ENCODE measurements at regions not wholly inside any gene's neighbourhood (a gene's known extent, or its start where the extent isn't known, plus 50 kb on each side); places are given as distances from the start of the nearest gene placed in this dataset.
A peak's percentile ranks its signal among the peaks of the same experiment; 100 is the strongest.

DNA sequence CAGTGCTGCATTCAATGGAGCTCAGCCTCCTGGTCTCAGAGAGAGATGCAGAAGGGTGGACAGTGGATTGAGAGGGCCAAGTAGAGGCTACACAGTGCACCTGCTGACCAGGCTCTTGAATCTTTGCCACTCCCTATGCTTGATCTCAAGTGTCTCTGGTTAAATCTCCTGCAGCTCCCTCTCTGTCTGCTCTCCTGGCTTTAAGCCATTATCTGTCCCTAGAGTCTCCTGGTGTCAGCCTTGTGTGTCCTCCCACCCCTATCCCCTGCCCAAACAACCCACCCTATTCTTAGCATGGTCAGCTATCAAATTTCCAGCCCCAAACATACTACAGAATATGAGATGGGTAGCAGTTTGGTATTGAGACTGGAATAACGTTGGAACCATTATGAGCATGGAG is 479.3 kb upstream of the CELF2 start:
- DNase-seq (ENCODE audit: low read depth, low spot score), result no peak

GRCh38 chr10:10540398-10540797 is 477.3 kb upstream of the CELF2 start:
- DNase-seq (ENCODE audit: low read depth, low spot score), result no peak

DNA sequence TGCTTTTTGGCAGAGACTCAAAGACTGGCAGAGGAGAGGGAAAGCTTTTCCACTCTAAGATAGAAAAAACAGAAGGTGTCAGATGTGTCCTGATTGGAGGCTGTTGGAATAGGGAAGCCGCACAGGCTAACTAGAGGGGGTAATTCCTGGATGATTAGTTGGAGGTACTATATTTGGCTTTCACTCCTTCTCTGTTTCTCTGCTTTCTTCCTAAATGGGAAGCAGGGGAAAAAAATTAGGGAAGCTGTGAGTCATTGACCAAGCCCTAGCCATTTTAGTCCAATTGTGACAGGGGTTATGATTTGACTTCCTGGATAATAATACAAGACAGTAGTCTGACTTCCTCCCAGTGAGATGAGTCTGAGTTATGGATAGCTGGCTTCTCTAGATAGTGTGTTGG is 475.2 kb upstream of the CELF2 start:
- DNase-seq (ENCODE audit: low read depth, low spot score), result no peak

GRCh38 chr10:10544890-10545289 is 472.8 kb upstream of the CELF2 start:
- DNase-seq (ENCODE audit: low read depth, low spot score), result no peak

GRCh38 chr10:10545771-10546170 is 471.9 kb upstream of the CELF2 start:
- DNase-seq (ENCODE audit: low read depth, low spot score), result no peak

DNA sequence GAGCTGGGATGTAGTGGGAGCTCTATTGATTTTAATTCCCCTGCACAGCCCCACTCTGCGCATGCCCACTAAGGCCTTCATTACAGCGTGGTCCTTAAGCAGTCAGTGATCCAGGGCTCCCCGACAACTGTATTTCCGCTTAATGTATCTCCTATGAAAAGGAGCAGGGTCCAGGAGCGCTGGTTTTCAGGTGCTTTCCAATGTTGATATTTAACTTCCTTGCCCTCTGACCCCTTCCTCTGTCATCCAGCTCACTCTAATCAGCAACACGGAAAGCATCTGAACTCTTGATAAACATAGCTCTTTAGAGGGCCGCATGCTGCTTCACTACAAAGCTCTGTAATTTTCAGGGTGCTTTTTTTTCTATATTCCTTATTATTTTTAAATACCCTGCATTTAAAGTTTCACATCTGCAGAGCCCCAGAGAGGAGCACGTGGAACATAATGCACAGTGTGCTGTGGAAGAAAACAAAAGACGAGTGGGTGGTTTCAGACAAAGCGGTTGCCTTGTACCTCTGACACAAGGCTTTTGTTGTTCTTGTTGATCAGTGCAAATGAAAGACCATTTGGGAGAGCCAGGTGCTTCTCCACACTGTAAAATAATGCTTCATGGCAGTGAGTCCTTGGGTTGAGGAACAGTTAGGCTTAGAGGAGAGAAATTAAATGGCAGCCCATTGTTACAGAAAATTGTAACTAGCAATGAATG is 465.9 kb upstream of the CELF2 start:
- DNase-seq (ENCODE audit: low read depth, low spot score), result no peak

DNA sequence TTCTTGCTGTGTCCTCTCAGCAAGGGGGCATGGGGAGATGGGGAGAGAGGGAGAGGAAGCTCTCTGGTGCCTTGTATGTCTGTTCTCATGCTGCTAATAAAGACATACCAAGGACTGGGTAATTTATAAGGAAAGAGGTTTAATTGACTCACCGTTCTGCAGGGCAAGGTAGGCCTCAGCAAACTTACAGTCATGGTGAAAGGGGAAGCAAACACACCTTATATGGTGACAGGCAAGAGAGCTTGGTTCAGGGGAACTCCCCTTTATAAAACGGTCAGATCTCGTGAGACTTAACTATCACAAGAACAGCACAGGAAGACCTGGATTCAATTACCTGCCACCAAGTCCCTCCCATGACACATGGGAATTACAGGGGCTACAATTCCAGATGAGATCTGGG is 464.7 kb upstream of the CELF2 start:
- DNase-seq (ENCODE audit: low read depth, low spot score), result no peak

DNA sequence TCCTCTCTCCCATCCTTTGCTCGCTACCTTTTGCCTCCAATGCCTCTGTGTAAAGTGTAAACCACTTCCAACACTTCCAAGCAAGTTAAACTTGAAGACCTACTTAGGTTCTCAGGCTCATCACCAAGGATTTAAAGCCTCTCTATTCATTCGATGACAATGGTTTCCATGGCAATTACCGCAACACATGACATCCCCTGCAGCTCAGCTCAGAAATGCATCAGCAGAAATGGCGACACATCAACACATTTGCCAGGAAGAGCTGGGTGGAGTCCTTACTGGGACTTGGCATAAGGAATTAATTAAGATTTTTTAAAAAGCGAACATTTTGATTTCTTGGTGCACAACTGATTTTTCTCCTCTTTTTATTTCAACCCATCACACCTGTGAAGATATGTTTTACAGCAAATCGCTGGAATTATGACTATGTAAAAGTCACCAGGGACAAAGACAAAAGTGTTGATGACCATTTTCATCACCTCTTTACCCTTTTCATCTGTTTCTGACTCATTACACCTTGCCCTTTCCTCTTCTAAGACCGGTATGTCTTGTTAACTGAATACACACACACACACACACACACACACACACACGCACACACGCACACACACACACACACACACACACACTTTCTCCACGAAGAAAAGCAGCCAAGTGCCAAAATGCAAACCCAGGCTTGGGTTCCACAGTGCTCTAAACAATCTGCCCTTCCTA is 453.4 kb upstream of the CELF2 start:
- DNase-seq (ENCODE audit: low read depth, low spot score), result no peak

DNA sequence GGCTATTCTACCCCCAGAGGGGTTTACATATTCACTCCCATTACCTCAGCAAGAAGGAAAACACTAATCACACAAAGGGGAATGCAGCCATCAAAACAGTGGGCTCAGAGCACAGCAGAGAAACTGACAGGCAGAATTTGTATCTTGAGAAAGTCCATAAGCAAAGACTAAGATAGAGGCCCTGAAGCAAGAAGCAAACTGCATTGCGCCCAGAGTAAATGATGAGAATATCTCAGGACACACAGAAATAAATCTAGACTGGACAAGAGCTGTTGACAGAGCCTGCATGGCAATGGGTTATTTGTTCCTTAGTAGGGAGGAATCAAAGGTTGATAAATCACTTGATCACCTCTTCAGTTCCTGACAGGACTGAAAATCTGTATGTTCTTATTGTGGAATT is 440.7 kb upstream of the CELF2 start:
- no peak for DNase-seq (ENCODE audit: low read depth, low spot score)

DNA sequence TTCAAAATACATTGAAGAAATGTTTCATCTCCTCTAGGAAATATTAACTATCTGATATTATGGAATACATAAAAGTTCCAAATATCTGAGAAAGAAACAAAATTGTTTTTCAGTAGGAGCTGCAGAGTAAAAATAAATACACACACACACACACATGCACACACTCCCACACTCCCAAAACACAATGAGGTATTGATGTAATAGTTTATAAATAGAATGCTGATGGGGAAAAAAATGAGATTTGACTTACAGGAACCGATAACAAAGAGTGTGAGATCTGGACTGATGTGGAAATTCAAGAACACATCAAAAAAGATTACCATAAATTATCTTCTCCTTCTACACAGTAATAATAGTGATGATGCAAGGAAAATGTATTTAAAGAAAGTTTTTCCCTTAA is 438.0 kb upstream of the CELF2 start:
- DNase-seq (ENCODE audit: low read depth, low spot score), result no peak

GRCh38 chr10:10584161-10584560 is 433.5 kb upstream of the CELF2 start:
- no peak for DNase-seq (ENCODE audit: low read depth, low spot score)

GRCh38 chr10:10587744-10588393 is 429.8 kb upstream of the CELF2 start:
- no peak for DNase-seq (ENCODE audit: low read depth, low spot score)

DNA sequence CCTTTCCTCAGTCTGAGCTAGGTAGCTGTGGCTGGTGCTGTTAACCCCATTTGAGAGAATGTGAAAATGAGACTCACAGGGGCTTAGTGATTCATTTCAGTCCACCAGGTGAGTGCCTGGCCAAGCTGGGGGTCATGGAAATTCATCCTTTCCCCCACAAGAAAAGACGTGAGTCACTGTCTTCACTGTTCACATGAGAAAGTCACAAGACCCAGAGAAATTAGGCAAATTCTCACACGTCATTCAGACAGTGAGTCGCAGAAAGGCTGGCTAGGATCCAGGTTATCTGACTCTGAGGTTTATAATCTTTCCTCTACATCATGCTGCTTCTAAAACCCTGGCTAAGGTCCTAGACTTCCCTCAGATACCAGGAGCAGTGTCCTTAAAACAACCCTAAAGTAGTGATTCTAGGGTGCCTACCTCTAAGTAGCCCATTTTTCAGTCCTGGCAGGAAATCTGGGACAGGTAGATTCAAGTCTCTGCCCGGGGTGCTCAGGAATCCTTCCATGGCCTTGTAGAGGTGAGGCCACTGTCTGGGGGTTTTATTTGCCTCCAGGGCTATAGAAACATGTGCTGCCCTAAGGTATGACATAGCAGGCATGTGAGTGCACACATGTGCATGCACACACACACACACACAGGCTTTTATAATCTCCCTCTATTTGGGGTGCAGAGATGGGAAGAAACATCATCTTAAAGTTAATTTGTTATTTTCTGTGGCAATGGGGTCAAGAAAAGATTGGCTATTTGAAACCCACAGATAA is 427.9 kb upstream of the CELF2 start:
- DNase-seq (ENCODE audit: low read depth, low spot score), result peak; percentile 6

DNA sequence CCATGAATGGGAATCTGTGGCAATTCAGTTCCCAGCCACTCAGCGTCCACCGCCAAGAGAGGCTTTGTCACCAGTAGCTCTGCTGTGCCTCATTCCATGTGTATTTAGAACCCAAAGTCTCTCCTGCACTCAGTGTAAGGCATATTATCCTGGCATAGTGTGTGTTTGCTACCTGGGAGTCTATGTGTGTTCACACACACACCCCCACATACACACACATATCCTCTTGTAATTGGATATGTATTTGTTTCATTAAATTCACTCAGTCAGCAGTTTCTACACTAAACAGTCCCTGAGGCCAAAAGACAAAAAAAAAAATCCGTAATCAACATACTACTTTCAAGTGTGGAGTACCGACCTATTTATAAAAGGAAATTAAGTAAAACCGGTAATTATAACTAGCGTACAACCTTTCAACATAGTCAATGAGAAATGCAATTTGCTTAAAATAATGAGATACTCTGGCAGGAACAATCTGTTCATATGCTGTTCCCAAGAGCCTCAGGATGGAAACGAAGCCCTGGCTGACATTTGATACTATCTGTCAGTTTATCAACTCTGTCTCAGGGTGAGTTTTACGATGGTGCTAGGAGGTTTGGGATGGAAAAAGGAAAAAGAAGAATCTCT is 425.8 kb upstream of the CELF2 start:
- DNase-seq (ENCODE audit: low read depth, low spot score), result no peak

- no peak for DNase-seq (ENCODE audit: low read depth, low spot score)
Measured at GRCh38 chr10:10596256-10596655, 421.4 kb upstream of the CELF2 start.

- no peak for DNase-seq (ENCODE audit: low read depth, low spot score)
Measured at GRCh38 chr10:10598297-10598696, 419.4 kb upstream of the CELF2 start.

DNA sequence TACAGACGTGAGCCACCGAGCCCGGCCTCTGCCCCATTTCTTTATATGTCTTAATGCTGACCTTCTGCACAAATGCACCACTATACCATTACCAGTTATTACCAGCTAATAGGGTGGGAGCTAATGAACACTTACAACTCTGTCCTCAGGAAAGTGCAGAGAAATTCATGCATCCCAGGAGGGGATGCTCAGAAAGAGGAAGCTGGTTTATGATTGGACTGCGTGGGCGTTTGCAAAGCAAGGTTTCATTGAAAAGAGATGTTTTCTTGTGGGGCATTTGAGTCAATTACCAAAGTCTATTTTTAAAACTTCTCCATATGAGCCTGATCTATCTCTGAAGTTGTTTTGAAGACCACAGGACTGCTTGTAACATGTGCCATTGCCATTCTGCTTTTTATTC is 417.7 kb upstream of the CELF2 start:
- no peak for DNase-seq (ENCODE audit: low read depth, low spot score)

- DNase-seq (ENCODE audit: low read depth, low spot score), result no peak
Measured at GRCh38 chr10:10605551-10606081, 412.1 kb upstream of the CELF2 start.

DNA sequence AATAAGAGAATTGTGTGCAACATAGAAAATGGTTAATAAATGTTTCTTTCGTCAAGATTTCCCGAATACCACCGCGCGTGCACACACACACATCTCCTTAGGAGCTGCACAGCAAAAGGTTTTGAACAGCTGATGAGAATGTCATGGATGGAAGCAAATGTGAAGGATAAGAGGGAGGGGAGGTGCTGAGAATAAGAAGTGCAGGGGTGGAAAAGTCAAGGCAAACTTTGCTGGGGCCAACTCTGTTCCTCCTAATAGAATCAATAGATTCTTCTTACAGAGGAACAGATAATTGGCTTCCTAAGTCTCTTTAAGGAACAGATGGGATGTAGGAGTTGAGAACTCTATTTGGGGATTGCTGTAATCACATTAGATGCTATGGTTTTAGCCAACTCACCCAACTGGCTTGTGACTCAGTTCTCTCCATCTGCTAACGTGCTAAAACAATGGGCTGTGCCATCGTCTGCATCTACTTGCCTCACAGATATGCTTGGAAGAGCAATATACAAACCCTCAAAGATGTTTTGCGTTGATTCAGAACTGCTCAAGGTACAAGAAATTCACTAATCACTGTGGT is 408.2 kb upstream of the CELF2 start:
- no peak for DNase-seq (ENCODE audit: low read depth, low spot score)

DNA sequence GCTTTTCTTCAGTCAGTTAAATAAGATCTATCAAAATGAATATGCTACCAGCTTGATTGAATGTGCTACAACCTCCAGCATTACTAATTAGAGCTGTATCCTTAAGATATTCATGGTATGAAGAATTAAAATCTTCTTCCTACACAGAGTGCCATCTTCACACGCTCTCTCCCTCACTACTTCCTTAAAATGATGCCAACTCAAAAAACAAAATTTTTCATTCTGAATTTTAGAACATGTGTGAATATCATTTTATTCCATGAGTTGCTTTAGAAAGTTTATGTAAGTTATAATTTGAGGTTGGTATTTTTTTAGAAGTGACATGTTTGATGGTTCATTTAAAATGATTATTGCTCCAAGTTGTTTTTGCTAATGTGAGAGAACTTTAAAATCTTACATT is 407.5 kb upstream of the CELF2 start:
- DNase-seq (ENCODE audit: low read depth, low spot score), result no peak

DNA sequence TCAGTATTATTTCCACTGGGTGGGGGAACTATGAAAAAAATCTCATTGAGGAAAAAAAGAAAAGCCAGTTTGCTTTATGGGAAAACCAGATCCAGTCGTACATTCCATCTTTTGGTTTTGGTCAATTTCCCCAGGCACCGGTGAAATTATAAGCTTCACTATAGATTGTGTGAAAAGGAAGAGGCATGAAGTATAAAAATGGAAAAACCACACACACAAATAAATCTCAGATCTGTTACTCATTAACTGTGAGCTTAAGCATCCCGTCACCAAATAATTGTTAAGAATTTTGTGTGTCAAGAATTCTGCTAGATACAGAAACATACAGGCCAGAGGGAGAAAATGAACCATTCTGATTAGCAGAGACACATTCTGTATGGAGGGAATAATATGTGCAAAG is 405.5 kb upstream of the CELF2 start:
- DNase-seq (ENCODE audit: low read depth, low spot score), result no peak
